Adrenal gland (tissue), 5 donors: ENCODE measurements at regions not wholly inside any gene's neighbourhood (a gene's known extent, or its start where the extent isn't known, plus 50 kb on each side); places are given as distances from the start of the nearest gene placed in this dataset.

Experiments used
- CTCF ChIP-seq, 6 experiments: fragments of 450-650 bp in 4 of 6; fragments of 200-600 bp in 2 of 6; sonication (generic) in 1 of 6; IDR thresholded peaks; 1 replicate in 5 of 6; 2 replicates in 1 of 6; pipeline versions ENCODE4 v1.5.1 to v1.8.0; 2016 to 2021; ENCODE audit warnings: antibody characterized with exemption in 6 of 6, mild to moderate bottlenecking in 2 of 6, moderate library complexity in 1 of 6
- POLR2A ChIP-seq, 2 donors: fragments of 450-650 bp; IDR thresholded peaks; one replicate each; pipeline ENCODE4 v1.6.1; 2017; ENCODE audit warnings: antibody characterized with exemption in 2 of 2, mild to moderate bottlenecking in 2 of 2, moderate library complexity in 1 of 2
- donor health status: DM: no; HTN: no; CAD: no.

DNA sequence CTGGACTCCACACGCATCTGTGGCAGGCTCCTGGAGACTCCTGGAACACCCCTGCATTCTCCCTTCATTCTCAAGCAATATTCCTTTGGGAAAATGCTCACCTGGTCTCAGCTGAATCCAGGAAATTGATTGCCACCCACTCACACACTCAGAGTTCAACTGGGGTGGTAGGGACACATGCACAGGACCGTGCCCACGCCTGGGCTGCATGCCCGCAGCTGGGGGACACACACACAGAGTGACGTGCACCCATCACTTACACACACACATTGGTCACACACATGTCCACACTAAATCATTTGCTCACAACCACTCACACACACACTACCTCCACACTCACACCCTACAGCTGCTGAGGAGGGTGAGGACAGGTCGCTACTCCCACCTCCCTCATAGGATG, 84.8 kb downstream of the ENGASE start:
- TF ChIP-seq CTCF (IDR thresholded peaks at IDR 0.05) (no peak), POLR2A (IDR thresholded peaks at IDR 0.05) (no peak)
